Liver (tissue), 7 donors: ENCODE measurements at regions not wholly inside any gene's neighbourhood (a gene's known extent, or its start where the extent isn't known, plus 50 kb on each side); places are given as distances from the start of the nearest gene placed in this dataset.

Experiments
- DNase-seq: peaks from one replicate; pipeline ENCODE4 v3.0.0-alpha.2; 2017; ENCODE audit warnings: low spot score
- H3K27ac ChIP-seq, 2 donors: one replicate each; pipeline ENCODE4 v1.7.0; 2013; ENCODE audit warnings: inconsistent platforms in 2 of 2, low read length in 2 of 2, control low read depth in 1 of 2, low read depth in 1 of 2, mild to moderate bottlenecking in 1 of 2
- H3K27me3 ChIP-seq, 4 donors: one replicate each; pipeline versions ENCODE4 v1.6.1 to v1.7.0; 2013; ENCODE audit warnings: low read length in 3 of 4, inconsistent platforms in 1 of 4, mild to moderate bottlenecking in 1 of 4, moderate library complexity in 1 of 4; ENCODE audit not compliant: control insufficient read depth in 4 of 4, insufficient read depth in 4 of 4
- H3K36me3 ChIP-seq, 4 donors: one replicate each; pipeline versions ENCODE4 v1.6.1 to v1.7.0; 2013; ENCODE audit warnings: low read length in 3 of 4, mild to moderate bottlenecking in 3 of 4, low read depth in 1 of 4, moderate library complexity in 1 of 4; ENCODE audit not compliant: control insufficient read depth in 4 of 4, insufficient read depth in 3 of 4
- H3K4me1 ChIP-seq, 4 donors: one replicate each; pipeline versions ENCODE4 v1.6.1 to v1.7.0; 2013; ENCODE audit warnings: low read length in 3 of 4, mild to moderate bottlenecking in 3 of 4, moderate library complexity in 1 of 4; ENCODE audit not compliant: control insufficient read depth in 4 of 4, insufficient read depth in 4 of 4
- H3K4me3 ChIP-seq, 3 donors: one replicate each; pipeline versions ENCODE4 v1.6.1 to v1.7.0; 2013; ENCODE audit warnings: low read length in 3 of 3, control low read depth in 1 of 3, low read depth in 1 of 3, mild to moderate bottlenecking in 1 of 3
- H3K9ac ChIP-seq, 2 donors: one replicate each; pipeline ENCODE4 v1.7.0; 2013; ENCODE audit warnings: low read length in 2 of 2, mild to moderate bottlenecking in 2 of 2, moderate library complexity in 2 of 2, control low read depth in 1 of 2, low read depth in 1 of 2
- H3K9me3 ChIP-seq, 4 donors: one replicate each; pipeline versions ENCODE4 v1.6.1 to v1.7.0; 2013; ENCODE audit warnings: low read length in 3 of 4; ENCODE audit not compliant: control insufficient read depth in 4 of 4
- ATF3 ChIP-seq: IDR thresholded peaks from 2 replicates; pipeline ENCODE4 v1.6.1; 2016; ENCODE audit warnings: antibody characterized with exemption
- EGR1 ChIP-seq, 2 donors: IDR thresholded peaks; 2 replicates each; pipeline ENCODE4 v1.6.1; 2016 to 2018; ENCODE audit warnings: antibody characterized with exemption in 2 of 2, low read depth in 2 of 2
- FOXA1 ChIP-seq: IDR thresholded peaks from 2 replicates; pipeline ENCODE4 v1.6.1; 2016; ENCODE audit warnings: antibody characterized with exemption
- FOXA2 ChIP-seq: IDR thresholded peaks from 2 replicates; pipeline ENCODE4 v1.6.1; 2016; ENCODE audit warnings: antibody characterized with exemption
- GABPA ChIP-seq, 2 donors: IDR thresholded peaks in 1 of 2; conservative IDR thresholded peaks in 1 of 2; 2 replicates each; pipeline ENCODE4 v1.6.1; 2016; ENCODE audit warnings: antibody characterized with exemption in 2 of 2, mild to moderate bottlenecking in 1 of 2, moderate library complexity in 1 of 2
- HNF4A ChIP-seq, 2 donors: conservative IDR thresholded peaks; 2 replicates each; pipeline ENCODE4 v1.6.1; 2016; ENCODE audit warnings: antibody characterized with exemption in 2 of 2, mild to moderate bottlenecking in 2 of 2
- JUND ChIP-seq, 2 donors: IDR thresholded peaks; 2 replicates each; pipeline ENCODE4 v1.6.1; 2016; ENCODE audit warnings: antibody characterized with exemption in 2 of 2
- MAX ChIP-seq: IDR thresholded peaks from 2 replicates; pipeline ENCODE4 v1.6.1; 2016; ENCODE audit warnings: antibody characterized with exemption
- NR2F2 ChIP-seq: IDR thresholded peaks from 2 replicates; pipeline ENCODE4 v1.6.1; 2016; ENCODE audit warnings: antibody characterized with exemption
- RAD21 ChIP-seq, 2 donors: IDR thresholded peaks; 2 replicates each; pipeline ENCODE4 v1.6.1; 2016; ENCODE audit warnings: antibody characterized with exemption in 2 of 2, mild to moderate bottlenecking in 2 of 2
- REST ChIP-seq: IDR thresholded peaks from 2 replicates; pipeline ENCODE4 v1.6.1; 2016; ENCODE audit warnings: antibody characterized with exemption, mild to moderate bottlenecking
- RXRA ChIP-seq, 2 donors: IDR thresholded peaks; 2 replicates each; pipeline ENCODE4 v1.6.1; 2017 to 2018; ENCODE audit warnings: antibody characterized with exemption in 2 of 2, mild to moderate bottlenecking in 1 of 2
- SP1 ChIP-seq: IDR thresholded peaks from 2 replicates; pipeline ENCODE4 v1.6.1; 2018; ENCODE audit warnings: antibody characterized with exemption, mild to moderate bottlenecking
- TAF1 ChIP-seq: conservative IDR thresholded peaks from 2 replicates; pipeline ENCODE4 v1.6.1; 2016; ENCODE audit warnings: antibody characterized with exemption, mild to moderate bottlenecking
- YY1 ChIP-seq: IDR thresholded peaks from 2 replicates; pipeline ENCODE4 v1.6.1; 2016; ENCODE audit warnings: antibody characterized with exemption, mild to moderate bottlenecking
- WGBS: extraction: QIAGEN DNeasy Blood & Tissue Kit; methylation state at CpG from one replicate; pipeline ENCODE4 v1.1.7; 2013; 5-methylcytosine and 5-hydroxymethylcytosine counted together
- TF ChIP-seq, protein P1 (sequence below): IDR thresholded peaks from 2 replicates; pipeline ENCODE4 v1.6.1; 2016; ENCODE audit warnings: antibody characterized with exemption
- donor health status: healthy.
- donor health status: healthy.
- donor health status: healthy.
- donor health status: healthy.

DNA sequence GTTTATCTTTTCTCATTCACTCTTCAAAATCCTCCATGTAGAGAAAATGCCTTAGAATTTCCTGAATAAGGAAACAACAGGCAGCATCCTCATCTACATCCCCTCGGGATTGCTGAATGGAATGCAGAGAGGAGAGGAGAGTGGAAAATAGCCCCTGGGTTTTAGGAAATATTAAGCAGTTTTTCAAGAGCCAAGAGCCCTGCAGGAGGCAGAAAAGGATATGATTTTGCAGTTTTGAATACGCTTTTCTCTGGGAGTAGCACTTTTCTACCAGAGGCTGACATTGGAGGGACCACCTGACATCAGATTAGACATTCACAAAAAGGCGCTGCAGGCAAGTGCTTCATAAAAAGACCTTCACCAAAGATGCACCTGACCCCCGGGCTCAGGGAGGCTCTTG lies 362.2 kb upstream of the SFSWAP start (continued):
- TF ChIP-seq FOXA1 (no peak), FOXA2 (no peak), ATF3 (no peak)

- peaks cover 0 to 8% (median 0%) of the 10 kb centered on the region in 4 donors for H3K9me3 ChIP-seq
- TF ChIP-seq NR2F2 (no peak), FOXA1 (no peak), JUND (IDR thresholded peaks at IDR 0.05) (no peak), ATF3 (no peak), MAX (no peak), RXRA (IDR thresholded peaks at IDR 0.05) (no peak), EGR1 (IDR thresholded peaks at IDR 0.05; ENCODE audit: low read depth in 2 of 2) (no peak), GABPA (IDR thresholded peaks at IDR 0.05 in 1 of 2, conservative IDR thresholded peaks at IDR 0.05 in 1 of 2) (no peak)
Observed at GRCh38 chr12:131349397-131350127, 361.3 kb upstream of the SFSWAP start.

GRCh38 chr12:131350943-131351318 lies 360.0 kb upstream of the SFSWAP start:
- Histone ChIP-seq H3K4me3 (no peak overlapping the region), H3K4me1 (no peaks in the 10 kb centered on the region), H3K9ac (no peak overlapping the region), H3K27me3 (peaks cover 0 to 12% (median 2%) of the 10 kb centered on the region in 4 donors), H3K36me3 (no peaks in the 10 kb centered on the region), H3K9me3 (peaks cover 0 to 8% (median 0%) of the 10 kb centered on the region in 4 donors), H3K27ac (no peak overlapping the region)
- WGBS, result 83% methylated on average over 3 of the region's 3 CpGs
- no peak for DNase-seq
- TF ChIP-seq RAD21 (IDR thresholded peaks at IDR 0.05) (no peak), YY1 (no peak), REST (no peak), TAF1 (no peak), JUND (IDR thresholded peaks at IDR 0.05) (no peak), EGR1 (IDR thresholded peaks at IDR 0.05; ENCODE audit: low read depth in 2 of 2) (no peak), SP1 (no peak), MAX (no peak), NR2F2 (no peak), FOXA2 (no peak), HNF4A (conservative IDR thresholded peaks at IDR 0.05) (no peak), GABPA (IDR thresholded peaks at IDR 0.05 in 1 of 2, conservative IDR thresholded peaks at IDR 0.05 in 1 of 2) (no peak), FOXA1 (no peak)
- TF ChIP-seq, protein P1, sequence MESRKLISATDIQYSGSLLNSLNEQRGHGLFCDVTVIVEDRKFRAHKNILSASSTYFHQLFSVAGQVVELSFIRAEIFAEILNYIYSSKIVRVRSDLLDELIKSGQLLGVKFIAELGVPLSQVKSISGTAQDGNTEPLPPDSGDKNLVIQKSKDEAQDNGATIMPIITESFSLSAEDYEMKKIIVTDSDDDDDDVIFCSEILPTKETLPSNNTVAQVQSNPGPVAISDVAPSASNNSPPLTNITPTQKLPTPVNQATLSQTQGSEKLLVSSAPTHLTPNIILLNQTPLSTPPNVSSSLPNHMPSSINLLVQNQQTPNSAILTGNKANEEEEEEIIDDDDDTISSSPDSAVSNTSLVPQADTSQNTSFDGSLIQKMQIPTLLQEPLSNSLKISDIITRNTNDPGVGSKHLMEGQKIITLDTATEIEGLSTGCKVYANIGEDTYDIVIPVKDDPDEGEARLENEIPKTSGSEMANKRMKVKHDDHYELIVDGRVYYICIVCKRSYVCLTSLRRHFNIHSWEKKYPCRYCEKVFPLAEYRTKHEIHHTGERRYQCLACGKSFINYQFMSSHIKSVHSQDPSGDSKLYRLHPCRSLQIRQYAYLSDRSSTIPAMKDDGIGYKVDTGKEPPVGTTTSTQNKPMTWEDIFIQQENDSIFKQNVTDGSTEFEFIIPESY, result no peak

More at GRCh38 chr12:131349397-131350127, 361.3 kb upstream of the SFSWAP start:
- WGBS, result 83% methylated on average over 20 of the region's 20 CpGs
- H3K36me3 ChIP-seq, result no peaks in the 10 kb centered on the region
- H3K4me1 ChIP-seq, result no peaks in the 10 kb centered on the region
- no peak overlapping the region for H3K27ac ChIP-seq
- DNase-seq, result no peak
- no peak overlapping the region for H3K4me3 ChIP-seq
- H3K9ac ChIP-seq, result no peak overlapping the region
- peaks cover 0 to 14% (median 2%) of the 10 kb centered on the region in 4 donors for H3K27me3 ChIP-seq
